ENCODE measurements at regions not wholly inside any gene's neighbourhood (a gene's known extent, or its start where the extent isn't known, plus 50 kb on each side); places are given as distances from the start of the nearest gene placed in this dataset.

GRCh38 chr4:33577791-33578190 is 2666.5 kb downstream of the ARAP2 start:
- Histone ChIP-seq H2AFZ (ENCODE audit: low read length) (no peak overlapping the region), H3F3A (ENCODE audit: insufficient read depth, low read length) (no peaks in the 10 kb centered on the region), H3K4me3 (ENCODE audit: low read depth, low read length, poor library complexity, severe bottlenecking) (no peak overlapping the region), H3K4me1 (ENCODE audit: insufficient read depth, low read length, severe bottlenecking) (no peaks in the 10 kb centered on the region), H3K27ac (ENCODE audit: low read depth, low read length, poor library complexity, severe bottlenecking) (no peak overlapping the region), H3K27me3 (ENCODE audit: insufficient read depth, low read length) (no peaks in the 10 kb centered on the region), H4K20me1 (ENCODE audit: insufficient read depth, low read length) (no peaks in the 10 kb centered on the region), H3K9ac (ENCODE audit: low read length) (no peak overlapping the region), H3K9me2 (ENCODE audit: low read depth, low read length) (no peaks in the 10 kb centered on the region), H3K4me2 (ENCODE audit: low read length) (no peak overlapping the region), H3K9me3 (ENCODE audit: low read length) (no peaks in the 10 kb centered on the region), H3K79me2 (ENCODE audit: insufficient read depth, low read length) (no peaks in the 10 kb centered on the region), H3K36me3 (ENCODE audit: insufficient read depth, low read length) (no peaks in the 10 kb centered on the region)
- TF ChIP-seq EZH2 (IDR thresholded peaks at IDR 0.05; ENCODE audit: borderline replicate concordance, low read length) (no peak), CTCF (IDR thresholded peaks at IDR 0.05; ENCODE audit: low read length) (no peak)

DNA sequence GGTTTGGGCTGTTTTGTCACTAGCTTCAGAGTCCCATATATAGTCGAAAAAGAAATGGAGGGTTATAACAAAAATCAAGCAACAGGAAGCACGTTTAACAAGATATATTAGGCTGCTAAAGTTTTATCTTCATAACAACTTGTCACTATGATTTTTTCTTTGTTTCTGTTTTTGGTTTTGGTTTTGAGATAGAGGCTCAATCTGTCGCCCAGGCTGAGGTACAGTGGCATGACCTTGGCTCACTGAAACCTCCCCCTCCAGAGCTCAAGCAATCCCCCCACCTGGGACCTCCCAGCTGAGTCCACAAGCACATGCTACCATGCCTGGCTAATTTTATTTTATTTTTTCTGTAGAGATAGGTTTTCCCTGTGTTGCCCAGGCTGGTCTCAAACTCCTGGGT is 2664.4 kb downstream of the ARAP2 start:
- Histone ChIP-seq H3K36me3 (ENCODE audit: insufficient read depth, low read length) (no peaks in the 10 kb centered on the region), H3K4me2 (ENCODE audit: low read length) (no peak overlapping the region), H3K9me2 (ENCODE audit: low read depth, low read length) (no peaks in the 10 kb centered on the region), H3K79me2 (ENCODE audit: insufficient read depth, low read length) (no peaks in the 10 kb centered on the region), H3K27me3 (ENCODE audit: insufficient read depth, low read length) (no peaks in the 10 kb centered on the region), H3K27ac (ENCODE audit: low read depth, low read length, poor library complexity, severe bottlenecking) (no peak overlapping the region), H3K9me3 (ENCODE audit: low read length) (no peaks in the 10 kb centered on the region), H3K4me1 (ENCODE audit: insufficient read depth, low read length, severe bottlenecking) (no peaks in the 10 kb centered on the region), H3K9ac (ENCODE audit: low read length) (no peak overlapping the region), H3F3A (ENCODE audit: insufficient read depth, low read length) (no peaks in the 10 kb centered on the region), H4K20me1 (ENCODE audit: insufficient read depth, low read length) (no peaks in the 10 kb centered on the region), H3K4me3 (ENCODE audit: low read depth, low read length, poor library complexity, severe bottlenecking) (no peak overlapping the region), H2AFZ (ENCODE audit: low read length) (no peak overlapping the region)
- TF ChIP-seq EZH2 (IDR thresholded peaks at IDR 0.05; ENCODE audit: borderline replicate concordance, low read length), result no peak
- TF ChIP-seq CTCF (IDR thresholded peaks at IDR 0.05; ENCODE audit: low read length), result no peak

GRCh38 chr4:33592701-33593100 is 2651.6 kb downstream of the ARAP2 start:
- Histone ChIP-seq H3K4me3 (ENCODE audit: low read depth, low read length, poor library complexity, severe bottlenecking) (no peak overlapping the region), H3K4me1 (ENCODE audit: insufficient read depth, low read length, severe bottlenecking) (no peaks in the 10 kb centered on the region), H3F3A (ENCODE audit: insufficient read depth, low read length) (no peaks in the 10 kb centered on the region), H3K36me3 (ENCODE audit: insufficient read depth, low read length) (no peaks in the 10 kb centered on the region), H2AFZ (ENCODE audit: low read length) (no peak overlapping the region), H3K79me2 (ENCODE audit: insufficient read depth, low read length) (no peaks in the 10 kb centered on the region), H3K9me3 (ENCODE audit: low read length) (no peaks in the 10 kb centered on the region), H3K4me2 (ENCODE audit: low read length) (no peak overlapping the region), H3K9ac (ENCODE audit: low read length) (no peak overlapping the region), H3K27me3 (ENCODE audit: insufficient read depth, low read length) (no peaks in the 10 kb centered on the region), H3K9me2 (ENCODE audit: low read depth, low read length) (no peaks in the 10 kb centered on the region), H4K20me1 (ENCODE audit: insufficient read depth, low read length) (no peaks in the 10 kb centered on the region), H3K27ac (ENCODE audit: low read depth, low read length, poor library complexity, severe bottlenecking) (no peak overlapping the region)
- no peak for TF ChIP-seq EZH2 (IDR thresholded peaks at IDR 0.05; ENCODE audit: borderline replicate concordance, low read length)
- TF ChIP-seq CTCF (IDR thresholded peaks at IDR 0.05; ENCODE audit: low read length), result no peak

Data from OCI-LY1 (cell line).